Middle frontal gyrus (tissue), 1 donor: ENCODE measurements at regions not wholly inside any gene's neighbourhood (a gene's known extent, or its start where the extent isn't known, plus 50 kb on each side); places are given as distances from the start of the nearest gene placed in this dataset.
A peak's percentile ranks its signal among the peaks of the same experiment; 100 is the strongest.

ENCODE experiments used
- DNase-seq: peaks from one replicate; pipeline ENCODE4 v3.0.0-alpha.2; 2015; ENCODE audit warnings: low spot score; ENCODE audit errors: extremely low spot score

DNA sequence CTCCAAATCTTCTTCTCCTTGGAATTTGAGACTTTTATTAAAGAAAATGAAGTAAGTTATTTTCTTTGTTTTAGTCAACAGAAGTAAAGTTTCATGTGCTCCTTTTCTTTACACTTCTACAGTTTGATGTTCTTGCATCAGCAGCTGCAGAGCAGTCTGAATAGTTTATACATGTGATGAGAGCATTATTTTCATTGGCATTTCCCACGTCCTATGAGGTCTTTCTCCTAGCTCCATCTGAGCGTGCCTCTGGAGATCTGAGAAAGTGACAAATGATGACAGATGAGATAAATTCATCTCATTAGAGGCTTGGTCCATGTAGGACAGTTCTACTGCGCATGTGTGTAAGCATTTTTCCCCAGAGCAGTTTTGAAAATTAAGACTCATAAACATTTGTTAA lies 1290.0 kb downstream of the UQCRFS1 start:
- no peak for DNase-seq

DNA sequence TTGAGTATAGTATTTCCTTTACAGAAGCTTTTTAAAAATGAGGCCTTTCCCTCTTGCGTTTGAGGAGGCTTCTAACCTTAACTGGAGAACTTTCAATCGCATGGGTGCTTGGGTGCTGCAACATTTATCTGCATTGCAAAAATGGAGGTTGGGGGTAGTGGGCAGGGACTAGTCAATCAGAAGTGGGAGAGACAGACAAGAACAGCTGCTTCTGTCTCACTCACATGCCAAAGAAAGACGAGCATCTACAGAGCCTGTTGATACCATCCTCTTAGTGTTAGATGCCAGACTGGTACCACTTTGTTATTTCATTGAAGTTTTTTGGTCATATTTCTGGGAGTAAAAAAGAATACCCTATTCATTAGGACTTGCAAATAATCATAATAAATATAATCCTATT lies 1292.2 kb downstream of the UQCRFS1 start:
- no peak for DNase-seq

DNA sequence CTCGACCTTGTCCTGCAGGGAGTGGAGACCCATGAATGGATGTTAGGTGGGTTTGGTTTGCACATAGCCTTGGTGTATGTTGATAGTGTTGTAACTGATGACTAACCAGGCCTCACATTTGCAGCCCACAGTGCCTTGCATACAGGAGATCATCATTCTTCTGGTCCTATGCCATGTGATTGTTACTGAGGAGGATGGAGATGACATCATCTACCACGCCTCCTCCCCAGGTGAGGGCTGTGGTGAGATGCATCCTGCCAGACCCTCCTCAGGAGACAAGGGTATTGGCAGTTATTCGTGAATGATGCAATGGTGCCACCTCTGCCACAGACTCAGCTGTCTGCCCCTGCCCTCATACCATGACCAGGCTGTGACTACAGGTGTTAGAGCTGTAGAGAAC lies 1294.1 kb downstream of the UQCRFS1 start:
- no peak for DNase-seq

DNA sequence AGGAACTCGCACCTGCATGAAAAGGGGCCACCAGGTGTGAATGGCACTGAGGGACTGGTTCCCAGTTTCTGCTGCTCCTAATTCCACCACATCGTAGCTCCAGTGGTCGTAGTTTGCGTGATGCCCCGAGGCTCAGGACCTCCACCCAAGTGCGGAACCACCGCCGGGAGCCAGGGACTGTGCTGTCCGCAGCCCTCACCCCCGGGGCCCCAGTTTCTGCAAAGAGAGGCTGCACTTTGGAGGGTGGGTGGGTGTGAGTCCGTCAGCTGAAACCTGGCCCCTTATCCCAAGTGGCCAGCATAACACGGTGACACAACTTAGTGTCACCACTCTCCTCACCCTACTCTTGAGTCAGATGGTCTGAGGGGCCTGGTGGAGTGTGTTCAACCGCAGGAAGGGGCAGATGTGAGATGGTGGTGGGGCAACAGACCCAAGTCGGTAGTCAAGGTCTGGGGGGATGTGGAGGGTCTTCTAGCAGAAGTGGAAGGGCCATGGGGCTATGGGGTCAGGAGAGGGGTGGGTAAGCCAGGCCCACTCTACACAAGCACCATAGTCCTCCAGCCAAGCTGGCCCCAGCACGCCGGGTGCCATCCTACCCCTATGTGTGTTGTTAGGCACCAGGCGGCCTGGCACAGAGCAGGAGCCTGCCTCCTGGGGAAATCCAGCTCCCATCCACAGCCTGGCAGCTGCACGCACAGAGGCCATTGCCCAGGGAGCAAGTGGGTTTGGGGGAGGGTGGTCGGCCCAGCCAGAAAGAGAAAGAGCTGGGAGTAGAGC lies 1301.6 kb downstream of the UQCRFS1 start:
- no peak for DNase-seq

DNA sequence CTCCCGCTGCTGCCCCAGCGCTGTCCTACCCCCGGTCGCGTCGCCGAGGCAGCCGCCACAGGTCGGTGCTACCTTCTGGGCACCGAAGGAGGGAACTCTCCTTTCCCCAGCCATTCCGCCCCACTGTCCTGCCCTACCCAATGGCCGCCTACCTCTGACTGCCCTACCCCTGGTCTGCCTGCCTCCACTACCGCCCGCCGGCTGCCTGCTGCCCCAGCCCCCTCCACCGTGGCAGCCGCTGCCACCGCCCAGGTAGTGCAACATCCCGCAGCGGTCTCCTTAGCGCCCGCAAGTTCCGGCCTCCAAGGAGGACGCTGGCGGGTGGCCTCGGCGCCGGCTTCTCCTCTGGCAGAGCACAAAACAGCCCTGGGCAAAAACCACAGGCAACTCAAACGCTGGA lies 1303.1 kb downstream of the UQCRFS1 start:
- DNase-seq, result no peak

DNA sequence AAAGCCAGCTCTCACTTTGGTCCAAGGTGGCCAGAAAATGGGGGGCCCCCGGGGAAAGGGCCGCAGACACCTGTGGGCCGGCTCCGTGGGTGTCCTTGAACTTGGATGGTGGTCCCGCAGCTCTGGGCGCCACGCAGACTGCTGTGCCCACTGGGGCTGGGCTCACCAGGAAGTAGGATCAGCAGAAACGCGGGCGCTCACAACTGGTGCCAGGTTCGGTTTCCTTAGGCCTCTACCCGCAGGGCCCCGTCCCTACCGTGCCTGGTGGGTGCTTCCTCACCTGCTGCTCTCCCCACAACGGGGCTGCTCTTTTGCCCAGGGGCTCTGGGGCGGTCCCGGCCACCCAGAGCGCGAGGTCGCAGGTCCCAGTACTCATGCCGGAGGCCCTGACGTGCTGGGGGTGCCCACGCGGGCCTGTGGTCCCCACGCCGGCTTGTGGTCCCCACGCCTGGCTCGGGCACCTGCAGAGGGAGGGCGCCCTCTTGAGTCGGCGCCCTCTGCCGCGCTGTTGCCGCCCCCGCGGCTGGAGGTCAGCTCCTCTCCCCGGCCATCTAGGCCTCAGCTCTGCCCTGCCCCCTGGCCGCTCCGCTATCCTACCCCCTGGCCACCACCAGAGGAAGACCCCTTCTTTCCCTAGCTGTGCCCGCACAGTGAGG lies 1303.6 kb downstream of the UQCRFS1 start:
- DNase-seq, result no peak

DNA sequence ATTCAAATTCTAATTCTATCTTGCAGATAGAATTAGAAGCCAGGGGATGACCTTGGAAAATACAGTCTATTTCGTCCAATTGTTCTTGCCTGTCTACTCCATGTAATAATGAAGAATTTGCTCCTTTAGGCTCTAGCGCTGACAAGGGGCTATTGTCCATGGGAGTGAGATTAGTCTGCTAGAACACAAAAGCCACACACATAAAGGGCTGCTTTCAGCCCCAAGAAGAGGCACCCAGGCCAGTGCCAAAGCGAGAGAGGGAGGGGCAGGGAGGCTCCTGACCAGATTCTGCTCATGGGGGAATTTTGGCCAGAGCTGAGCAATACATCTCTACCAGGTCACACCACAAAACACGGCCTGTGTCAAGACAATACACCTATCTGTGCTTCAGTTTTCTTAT lies 1306.9 kb downstream of the UQCRFS1 start:
- DNase-seq, result peak; percentile 38

DNA sequence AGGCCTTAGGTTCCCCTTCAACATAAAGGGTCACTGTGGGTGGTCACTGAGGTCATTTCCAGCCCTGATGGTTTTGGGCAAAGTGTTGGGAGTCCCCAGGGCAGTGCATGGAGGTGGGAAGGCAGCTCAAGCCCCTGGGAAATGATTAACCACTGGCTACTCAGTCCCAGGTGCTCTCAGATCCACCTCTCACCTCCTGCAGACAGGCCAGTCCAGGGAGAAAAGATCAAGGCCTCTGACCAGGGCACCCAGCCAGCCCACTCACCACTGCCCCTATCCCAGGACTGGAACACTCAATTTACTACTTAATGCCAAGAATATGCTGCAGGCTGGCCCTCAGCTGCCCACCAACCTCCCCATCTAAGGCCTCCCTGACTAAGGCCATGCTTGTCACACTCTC lies 1307.9 kb downstream of the UQCRFS1 start:
- no peak for DNase-seq

DNA sequence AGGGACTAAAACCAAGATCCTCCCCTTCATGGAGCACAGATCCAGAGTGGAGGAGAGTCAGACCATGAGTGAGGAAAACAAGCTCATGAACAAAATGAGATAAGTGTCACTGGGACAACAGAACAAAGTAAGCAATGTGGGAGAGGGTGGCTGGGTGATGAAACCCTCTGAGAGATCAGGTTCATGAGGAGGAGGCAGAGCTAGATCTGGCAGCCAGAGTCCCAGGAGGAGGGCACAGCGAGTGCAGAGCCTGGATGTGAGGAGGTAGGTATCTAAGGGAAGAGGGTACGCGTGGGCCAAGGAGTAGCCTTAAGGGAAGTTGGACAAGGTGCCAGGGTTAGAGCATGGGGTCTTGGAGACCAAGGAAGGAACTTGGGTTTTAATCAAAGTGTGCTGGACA lies 1311.9 kb downstream of the UQCRFS1 start:
- no peak for DNase-seq

DNA sequence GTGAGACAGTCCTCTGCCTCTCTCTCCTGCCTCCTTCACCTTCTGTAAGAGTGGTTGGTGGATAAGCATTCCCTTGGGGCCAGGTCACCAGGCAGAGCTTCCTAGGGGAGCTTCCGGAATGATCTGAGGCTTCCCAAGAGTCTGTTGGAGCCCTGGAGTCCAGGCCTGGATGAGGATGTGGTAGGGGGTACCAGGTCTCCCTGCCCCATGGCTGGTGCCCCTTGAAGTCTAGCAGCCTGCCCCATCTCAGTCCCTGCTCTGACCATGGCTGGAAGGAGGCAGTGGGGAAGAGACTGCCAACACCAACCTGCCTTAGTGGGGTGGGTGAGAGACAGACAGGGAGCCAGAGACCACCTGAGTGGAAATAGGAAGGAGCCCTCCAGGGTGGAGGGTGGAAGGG lies 1316.9 kb downstream of the UQCRFS1 start:
- DNase-seq, result no peak

DNA sequence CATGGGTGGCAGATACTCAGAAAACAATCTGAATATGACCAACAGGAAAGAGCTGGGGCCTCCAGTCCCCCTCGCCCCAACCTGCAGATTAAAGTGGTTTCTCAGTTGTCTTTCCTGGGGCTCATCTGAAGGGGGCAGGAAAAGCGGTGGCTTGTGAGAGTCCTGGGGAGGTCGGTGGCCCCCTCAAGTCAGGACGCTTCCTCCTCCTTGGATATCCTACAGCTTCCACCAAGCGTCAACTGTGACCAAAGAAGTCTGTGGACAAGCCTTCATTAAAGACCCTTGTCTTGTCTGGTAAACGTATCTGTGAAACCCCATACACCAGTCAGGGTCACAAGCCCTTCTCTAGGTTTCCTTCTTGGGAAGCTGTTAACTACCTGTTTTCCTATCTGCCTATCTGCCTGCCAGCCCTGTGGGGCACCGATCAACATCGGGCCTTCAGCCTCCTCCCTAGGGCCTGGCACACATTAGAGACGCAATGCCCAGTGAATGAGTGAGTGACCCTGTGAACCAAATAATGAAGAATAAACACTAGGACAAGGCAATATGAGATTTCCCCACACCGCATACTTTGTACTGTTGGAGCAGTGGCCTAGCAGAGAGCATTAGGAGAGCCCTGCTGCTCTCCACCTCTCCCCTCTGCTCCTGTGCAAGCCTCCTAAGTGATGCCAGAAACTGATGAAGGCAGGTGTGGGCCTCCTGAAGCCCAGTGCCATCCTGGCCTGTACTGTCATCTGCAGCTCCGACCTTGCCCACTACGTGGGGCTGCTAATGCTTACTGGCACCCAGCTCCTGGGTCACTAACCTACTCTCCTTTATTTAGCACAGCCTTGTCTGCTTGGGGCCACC lies 1317.8 kb downstream of the UQCRFS1 start:
- DNase-seq, result no peak

DNA sequence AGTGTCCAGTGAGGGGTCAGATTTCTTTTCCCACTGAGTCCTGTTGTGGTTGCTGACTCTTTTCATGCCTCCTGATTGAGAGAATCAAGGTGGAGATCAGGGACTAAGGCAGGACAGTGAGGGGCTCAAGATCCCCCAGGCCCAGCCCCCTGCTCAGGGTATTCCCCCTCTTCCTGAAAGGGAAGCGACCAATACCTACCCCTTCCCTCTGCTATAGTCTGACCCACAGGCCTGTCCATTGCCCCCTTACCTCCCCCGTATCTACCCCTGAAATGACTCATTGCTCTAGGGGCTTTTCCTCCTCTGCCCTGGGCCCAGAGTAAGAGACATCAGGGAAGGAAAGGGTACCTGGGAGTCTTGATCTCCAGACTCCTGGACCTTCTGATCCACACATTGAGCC lies 1320.5 kb downstream of the UQCRFS1 start:
- DNase-seq, result no peak

DNA sequence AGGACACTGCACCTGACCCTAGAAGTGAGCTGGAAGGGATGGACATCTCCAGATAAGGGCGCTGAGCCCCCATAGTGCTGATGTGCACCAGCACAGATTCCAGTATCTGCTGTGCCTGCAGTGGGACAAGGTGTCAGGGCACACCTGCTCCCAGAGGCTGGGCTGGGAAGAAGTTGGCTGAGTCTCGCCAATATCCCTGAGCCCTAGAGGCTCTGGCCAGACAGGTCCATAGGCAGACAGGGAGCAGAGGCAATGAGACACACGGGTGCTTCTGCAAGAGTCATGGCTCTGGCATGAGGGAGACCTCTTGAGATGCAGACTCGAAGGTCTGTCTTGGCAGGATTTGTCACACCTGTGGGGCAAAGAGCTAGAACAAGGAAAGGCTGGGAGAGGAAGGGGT lies 1321.5 kb downstream of the UQCRFS1 start:
- no peak for DNase-seq

DNA sequence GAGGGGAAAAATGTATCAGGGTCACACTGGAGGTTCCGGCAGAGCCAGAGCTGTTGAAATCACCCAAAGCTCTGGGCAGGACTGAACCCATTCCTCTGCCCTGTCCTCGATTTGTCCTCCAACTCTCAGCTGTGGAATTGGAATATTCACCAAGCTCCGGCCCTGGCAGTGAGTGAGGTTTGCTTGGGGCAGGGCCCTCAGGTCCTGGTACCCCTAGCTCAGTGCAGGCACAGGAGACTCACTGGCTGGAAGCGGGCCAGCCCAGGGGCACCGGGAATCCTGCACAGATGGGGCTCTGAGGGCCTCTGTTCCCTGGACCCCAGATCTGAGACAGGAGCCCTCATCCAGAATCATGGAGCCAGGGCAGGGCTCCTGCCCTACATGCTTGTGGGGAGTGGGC lies 1322.3 kb downstream of the UQCRFS1 start:
- DNase-seq, result no peak

DNA sequence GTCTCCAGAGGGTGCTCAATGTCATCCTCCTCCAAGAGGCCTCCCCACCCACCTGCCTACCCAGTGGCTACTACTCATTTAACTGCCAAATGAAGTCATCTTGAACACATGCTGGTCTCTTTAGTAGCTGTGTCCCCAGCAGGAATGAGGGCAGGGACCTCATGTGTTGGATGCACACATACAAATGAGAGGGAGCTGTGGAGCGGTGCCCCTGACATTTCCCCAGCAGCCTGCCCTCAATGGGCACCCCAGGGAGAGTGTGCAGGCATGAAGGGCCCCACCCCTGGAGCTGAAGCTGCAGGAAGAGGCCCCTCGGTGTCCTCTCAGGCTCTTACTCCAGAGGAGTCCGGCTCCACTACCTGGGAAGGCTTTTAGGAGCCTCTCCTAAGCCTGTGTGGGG lies 1322.7 kb downstream of the UQCRFS1 start:
- DNase-seq, result no peak

DNA sequence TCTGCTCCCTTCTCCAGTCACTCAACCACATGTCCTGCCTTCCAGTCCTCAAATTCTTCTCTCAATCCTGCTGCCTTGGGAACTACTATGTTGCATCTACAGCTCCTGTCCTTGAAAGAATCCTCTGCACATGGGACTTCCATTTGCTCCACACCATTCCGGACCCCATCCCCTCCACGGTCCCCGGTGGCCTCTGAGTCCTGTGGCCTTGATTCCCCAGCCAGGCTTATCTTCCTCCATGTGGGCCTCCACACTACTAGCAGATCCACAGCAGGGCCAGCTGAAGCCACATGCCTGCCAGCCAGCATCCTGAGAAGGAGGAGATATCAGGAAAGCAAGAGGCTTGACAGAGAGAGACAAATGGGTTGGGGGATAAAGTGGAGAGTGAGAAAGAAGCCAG lies 1323.8 kb downstream of the UQCRFS1 start:
- no peak for DNase-seq

DNA sequence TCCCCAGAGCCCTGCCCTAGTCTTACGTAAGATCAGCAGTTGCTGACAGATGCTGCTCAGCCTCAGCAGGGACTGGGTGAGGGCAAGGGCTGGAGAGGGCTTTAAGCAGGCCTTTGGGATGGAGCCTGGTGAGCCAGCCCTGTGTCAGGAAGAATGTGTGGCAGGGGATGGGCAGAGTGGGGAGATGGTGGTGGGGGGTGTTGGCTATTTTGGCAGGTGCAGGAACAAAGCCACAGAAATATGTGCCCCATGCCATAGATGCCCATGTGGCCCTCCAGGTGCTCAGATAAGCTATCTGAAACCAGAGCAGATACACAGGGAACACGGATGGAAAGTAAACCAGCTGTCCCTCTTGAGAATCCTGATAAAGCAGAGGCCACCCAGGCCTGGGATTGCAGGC lies 1325.0 kb downstream of the UQCRFS1 start:
- DNase-seq, result no peak

DNA sequence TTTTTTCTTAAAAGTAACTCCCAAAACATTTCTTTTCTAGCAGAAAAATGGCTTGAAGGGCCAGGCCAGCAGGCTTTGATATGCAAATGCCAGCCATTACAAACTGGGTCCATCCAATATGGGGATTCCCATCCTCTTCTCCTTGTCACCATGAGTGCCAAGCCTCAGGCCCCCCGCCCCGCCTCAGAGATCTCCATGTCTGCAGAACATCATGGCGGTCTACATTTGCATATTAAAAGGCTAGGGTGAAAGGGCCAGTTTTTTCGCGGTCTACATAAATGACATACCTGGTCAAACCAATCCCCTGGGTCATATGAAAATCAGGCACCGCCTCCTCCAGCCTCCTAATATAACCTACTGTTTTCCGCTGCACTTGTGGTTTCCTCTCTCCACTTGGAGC lies 1327.6 kb downstream of the UQCRFS1 start:
- no peak for DNase-seq

DNA sequence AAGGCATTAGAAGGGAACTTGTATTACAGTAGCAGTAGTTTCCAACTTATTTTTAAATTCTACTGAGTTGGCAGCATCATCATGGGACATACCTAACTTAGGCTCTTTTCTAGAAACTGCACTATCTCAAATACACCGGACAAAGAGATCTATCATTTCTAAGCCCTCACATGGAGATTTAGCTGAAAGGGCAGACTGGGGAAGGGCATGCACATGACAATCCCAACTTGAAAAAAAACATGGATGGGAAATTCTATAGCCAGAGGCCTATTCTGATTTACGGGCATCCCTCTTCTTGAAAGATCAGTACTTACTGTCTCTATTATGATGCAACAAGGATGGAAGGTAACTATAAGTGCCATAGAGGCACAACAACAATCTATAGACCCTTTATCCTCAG lies 1328.6 kb downstream of the UQCRFS1 start:
- no peak for DNase-seq

DNA sequence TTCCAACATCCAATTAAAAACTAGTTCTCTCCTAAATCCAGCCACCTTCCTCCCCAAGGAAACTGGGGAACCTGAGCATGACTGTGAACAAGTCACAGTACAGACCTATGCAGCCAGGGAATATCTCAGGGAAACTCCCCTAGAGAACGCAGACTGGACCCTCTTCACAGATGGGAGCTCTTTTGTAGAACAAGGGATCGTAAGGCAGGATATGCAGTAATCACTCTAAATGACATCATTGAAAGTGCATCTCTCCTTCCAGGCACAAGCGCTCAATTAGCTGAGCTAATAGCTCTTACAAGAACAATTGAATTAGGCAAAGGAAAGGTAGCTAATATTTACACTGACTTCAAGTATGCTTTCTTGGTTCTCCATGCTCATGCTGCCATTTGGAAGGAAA lies 1331.7 kb downstream of the UQCRFS1 start:
- no peak for DNase-seq

DNA sequence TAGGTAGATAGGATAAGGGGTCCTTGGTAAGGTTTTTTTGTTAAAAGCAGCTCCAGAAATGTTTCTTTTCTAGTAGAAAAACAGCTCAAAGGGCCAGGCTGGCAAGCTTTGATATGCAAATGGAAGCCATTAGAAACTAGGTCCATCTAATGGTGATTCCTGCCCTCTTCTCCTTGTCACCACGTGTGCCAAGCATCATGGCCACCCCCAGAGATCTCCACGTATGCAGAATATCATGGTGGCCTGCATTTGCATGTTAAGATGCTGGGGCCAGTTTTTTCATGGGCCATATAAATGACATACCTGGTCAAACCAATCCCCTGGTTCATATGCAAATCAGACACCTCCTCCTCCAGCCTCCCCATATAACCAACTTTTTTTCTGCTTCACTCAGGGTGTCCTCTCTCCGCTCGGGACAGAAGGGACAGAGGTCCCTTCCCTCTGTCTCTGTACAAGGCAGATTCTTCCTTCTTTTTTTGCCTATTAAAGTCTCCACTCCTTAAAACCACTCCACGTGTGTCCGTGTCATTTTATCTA lies 1335.9 kb downstream of the UQCRFS1 start:
- DNase-seq, result no peak

DNA sequence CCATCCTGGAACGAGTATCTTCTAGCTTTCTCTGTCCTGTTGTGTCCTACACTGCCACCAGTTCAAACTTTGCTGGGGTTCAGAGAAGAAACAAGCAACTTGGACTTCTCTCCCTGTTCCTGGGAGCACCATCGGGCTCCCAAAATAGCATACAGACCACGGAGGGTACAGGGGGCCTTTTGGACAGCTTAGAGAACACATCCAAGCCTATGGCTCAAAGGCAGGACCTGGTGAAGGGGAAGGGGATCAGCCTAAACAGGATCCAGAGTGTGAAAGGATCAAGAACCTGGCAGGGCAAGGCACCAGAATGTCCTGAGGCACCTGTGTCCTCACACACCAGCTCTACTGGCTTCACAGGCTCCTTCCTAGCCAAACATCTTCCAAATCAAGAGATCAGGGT lies 1336.5 kb downstream of the UQCRFS1 start:
- no peak for DNase-seq
